ENCODE measurements at regions not wholly inside any gene's neighbourhood (a gene's known extent, or its start where the extent isn't known, plus 50 kb on each side); places are given as distances from the start of the nearest gene placed in this dataset.

DNA sequence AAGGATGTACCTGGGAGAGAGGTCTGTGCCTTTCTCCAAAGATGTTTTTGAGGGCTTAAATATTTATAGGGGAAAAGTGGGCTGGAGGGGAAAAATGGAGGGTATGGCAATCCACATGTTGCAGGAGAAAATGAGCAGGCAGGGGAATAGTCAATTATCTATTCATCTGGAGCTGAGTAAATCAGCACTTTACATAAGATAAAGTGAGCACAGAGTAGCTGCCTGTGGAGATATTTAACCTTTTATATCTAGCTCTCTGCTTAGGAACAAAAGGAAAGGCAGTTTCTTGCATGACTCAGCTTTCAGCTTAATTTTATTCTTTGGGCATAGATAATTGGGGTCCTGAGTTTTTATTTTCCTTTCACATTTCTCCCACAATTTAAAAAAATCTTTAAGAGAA is 93.6 kb upstream of the NPY2R start:
- TF ChIP-seq EZH2 (IDR thresholded peaks at IDR 0.05; ENCODE audit: borderline replicate concordance, low read length): no peak
- TF ChIP-seq, protein P1, sequence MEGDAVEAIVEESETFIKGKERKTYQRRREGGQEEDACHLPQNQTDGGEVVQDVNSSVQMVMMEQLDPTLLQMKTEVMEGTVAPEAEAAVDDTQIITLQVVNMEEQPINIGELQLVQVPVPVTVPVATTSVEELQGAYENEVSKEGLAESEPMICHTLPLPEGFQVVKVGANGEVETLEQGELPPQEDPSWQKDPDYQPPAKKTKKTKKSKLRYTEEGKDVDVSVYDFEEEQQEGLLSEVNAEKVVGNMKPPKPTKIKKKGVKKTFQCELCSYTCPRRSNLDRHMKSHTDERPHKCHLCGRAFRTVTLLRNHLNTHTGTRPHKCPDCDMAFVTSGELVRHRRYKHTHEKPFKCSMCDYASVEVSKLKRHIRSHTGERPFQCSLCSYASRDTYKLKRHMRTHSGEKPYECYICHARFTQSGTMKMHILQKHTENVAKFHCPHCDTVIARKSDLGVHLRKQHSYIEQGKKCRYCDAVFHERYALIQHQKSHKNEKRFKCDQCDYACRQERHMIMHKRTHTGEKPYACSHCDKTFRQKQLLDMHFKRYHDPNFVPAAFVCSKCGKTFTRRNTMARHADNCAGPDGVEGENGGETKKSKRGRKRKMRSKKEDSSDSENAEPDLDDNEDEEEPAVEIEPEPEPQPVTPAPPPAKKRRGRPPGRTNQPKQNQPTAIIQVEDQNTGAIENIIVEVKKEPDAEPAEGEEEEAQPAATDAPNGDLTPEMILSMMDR (conservative IDR thresholded peaks at IDR 0.05 in 1 of 2, IDR thresholded peaks at IDR 0.05 in 1 of 2; ENCODE audit: extremely low read depth in 1 of 2, insufficient read depth in 1 of 2, low read depth in 1 of 2, low read length in 2 of 2): no peak
